Lower lobe of right lung (tissue), 2 donors: ENCODE measurements at regions not wholly inside any gene's neighbourhood (a gene's known extent, or its start where the extent isn't known, plus 50 kb on each side); places are given as distances from the start of the nearest gene placed in this dataset.

Experiments
- ATAC-seq, 2 donors: fragments of 200-7000 bp; cut with Tn5 transposase; one replicate each; pipeline ENCODE4 v1.9.1; 2020 to 2022; ENCODE audit warnings: mild to moderate bottlenecking in 2 of 2, moderate library complexity in 2 of 2
- DNase-seq: peaks from one replicate; pipeline ENCODE4 v3.0.0-alpha.2; 2020
- H3K27ac ChIP-seq: fragments of 200-600 bp; one replicate; pipeline ENCODE4 v1.8.0; 2022
- H3K27me3 ChIP-seq: fragments of 200-600 bp; one replicate; pipeline ENCODE4 v1.8.0; 2022; ENCODE audit warnings: low read depth
- H3K36me3 ChIP-seq: fragments of 200-600 bp; one replicate; pipeline ENCODE4 v1.8.0; 2022; ENCODE audit warnings: mild to moderate bottlenecking
- H3K4me1 ChIP-seq: fragments of 200-600 bp; one replicate; pipeline ENCODE4 v1.8.0; 2022
- H3K4me3 ChIP-seq: fragments of 200-600 bp; one replicate; pipeline ENCODE4 v1.8.0; 2022; ENCODE audit warnings: mild to moderate bottlenecking
- H3K9me3 ChIP-seq: fragments of 200-600 bp; one replicate; pipeline ENCODE4 v1.8.0; 2022
- CTCF ChIP-seq: fragments of 200-600 bp; IDR thresholded peaks from one replicate; pipeline ENCODE4 v1.8.0; 2022; ENCODE audit warnings: antibody characterized with exemption, mild to moderate bottlenecking
- intact Hi-C: fragments of 100-400 bp; cut with DNase I; formaldehyde crosslinking; loops from one replicate; pipeline ENCODE4 v1.11.0; 2022
- donor health status: DM: no; HTN: yes; CAD: no; lungs with severe emphysema.

GRCh38 chr5:171606414-171607024 lies 179.1 kb upstream of the SMIM23 start:
- Histone ChIP-seq H3K4me1 (no peaks in the 10 kb centered on the region), H3K27me3 (no peaks in the 10 kb centered on the region), H3K27ac (no peak overlapping the region), H3K4me3 (no peak overlapping the region), H3K9me3 (no peaks in the 10 kb centered on the region), H3K36me3 (no peaks in the 10 kb centered on the region)
- ATAC-seq (no peak), DNase-seq (no peak)
- intact Hi-C loops, result no loop called here
- no peak for TF ChIP-seq CTCF

- no peak for ATAC-seq
- no peak for TF ChIP-seq CTCF
Observed at GRCh38 chr5:171607863-171608262, 177.8 kb upstream of the SMIM23 start.

GRCh38 chr5:171609806-171610452 lies 175.7 kb upstream of the SMIM23 start:
- no peaks in the 10 kb centered on the region for H3K36me3 ChIP-seq
- TF ChIP-seq CTCF, result no peak
- H3K9me3 ChIP-seq, result no peaks in the 10 kb centered on the region
- intact Hi-C loops, result no loop called here
- H3K27me3 ChIP-seq, result no peaks in the 10 kb centered on the region
- no peak overlapping the region for H3K4me3 ChIP-seq
- H3K27ac ChIP-seq, result no peak overlapping the region
- DNase-seq, result no peak
- ATAC-seq, result no peak
- H3K4me1 ChIP-seq, result no peaks in the 10 kb centered on the region

More at GRCh38 chr5:171607863-171608262, 177.8 kb upstream of the SMIM23 start:
- no peak overlapping the region for H3K27ac ChIP-seq
- intact Hi-C loops, result no loop called here
- no peak for DNase-seq
- no peaks in the 10 kb centered on the region for H3K27me3 ChIP-seq
- no peaks in the 10 kb centered on the region for H3K9me3 ChIP-seq
- H3K36me3 ChIP-seq, result no peaks in the 10 kb centered on the region
- H3K4me3 ChIP-seq, result no peak overlapping the region
- no peaks in the 10 kb centered on the region for H3K4me1 ChIP-seq

DNA sequence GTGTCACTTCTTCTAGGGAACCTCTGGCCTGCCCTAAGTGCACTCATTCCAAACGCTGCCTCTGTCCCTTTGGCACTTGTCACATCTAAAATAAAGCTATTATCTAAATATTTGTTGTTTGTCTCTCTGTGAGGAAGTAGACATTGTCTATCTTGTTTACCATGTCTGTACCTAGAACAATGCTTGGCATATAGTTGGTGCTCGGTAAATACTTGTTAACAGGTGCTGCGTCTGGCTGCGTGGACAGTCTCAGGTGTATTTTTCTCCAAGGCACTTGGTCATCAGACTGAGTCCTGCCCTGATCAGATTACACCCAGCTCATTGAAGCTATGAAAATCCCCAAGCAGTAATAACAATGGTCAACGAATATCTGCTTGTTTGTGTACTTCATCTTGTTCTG lies 174.9 kb upstream of the SMIM23 start:
- Histone ChIP-seq H3K9me3 (no peaks in the 10 kb centered on the region), H3K27me3 (no peaks in the 10 kb centered on the region), H3K36me3 (no peaks in the 10 kb centered on the region), H3K4me1 (no peaks in the 10 kb centered on the region), H3K27ac (no peak overlapping the region), H3K4me3 (no peak overlapping the region)
- intact Hi-C loops, result no loop called here
- no peak for DNase-seq
- TF ChIP-seq CTCF, result no peak
- ATAC-seq, result no peak

DNA sequence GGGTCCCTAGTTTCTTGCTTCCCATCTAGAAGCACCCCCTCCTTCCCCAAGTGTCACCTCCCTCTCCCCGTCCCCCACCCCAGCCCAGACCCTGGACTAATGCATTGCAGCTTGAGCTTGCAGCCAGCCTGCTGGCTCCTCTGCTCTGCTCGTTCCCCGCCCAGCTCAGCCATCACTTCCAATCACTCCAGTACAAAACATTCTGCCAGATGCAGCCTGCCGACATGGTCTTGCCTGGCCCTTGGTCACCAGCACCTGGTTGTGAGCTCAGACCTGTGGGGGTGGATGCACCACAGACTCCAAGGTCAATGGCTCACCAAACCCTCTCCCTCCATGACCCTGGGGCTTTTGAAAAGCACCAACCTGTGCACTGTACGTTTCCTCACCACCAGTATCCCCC lies 172.9 kb upstream of the SMIM23 start:
- Histone ChIP-seq H3K27ac (no peak overlapping the region), H3K27me3 (no peaks in the 10 kb centered on the region), H3K4me1 (no peaks in the 10 kb centered on the region), H3K9me3 (no peaks in the 10 kb centered on the region), H3K36me3 (no peaks in the 10 kb centered on the region), H3K4me3 (no peak overlapping the region)
- no peak for ATAC-seq
- intact Hi-C loops, result no loop called here
- no peak for TF ChIP-seq CTCF
- DNase-seq, result no peak
